Right atrium auricular region (tissue), 2 donors: ENCODE measurements at regions not wholly inside any gene's neighbourhood (a gene's known extent, or its start where the extent isn't known, plus 50 kb on each side); places are given as distances from the start of the nearest gene placed in this dataset.

Source experiments
- DNase-seq: peaks from one replicate; pipeline ENCODE4 v3.0.0-alpha.2; 2019; ENCODE audit warnings: low spot score
- H3K27ac ChIP-seq, 2 donors: fragments of 200-600 bp; sonication (generic); 1 replicate in 1 of 2; 2 replicates in 1 of 2; pipeline ENCODE4 v1.5.1; 2016 to 2019
- H3K27me3 ChIP-seq, 2 donors: fragments of 200-600 bp; sonication (generic); one replicate each; pipeline versions ENCODE4 v1.5.1 to v1.6.0; 2017 to 2019
- H3K36me3 ChIP-seq: fragments of 200-600 bp; sonication (generic); one replicate; pipeline ENCODE4 v1.5.1; 2016
- H3K4me1 ChIP-seq, 2 donors: fragments of 200-600 bp; sonication (generic); one replicate each; pipeline versions ENCODE4 v1.5.1 to v1.6.0; 2017 to 2019
- H3K4me3 ChIP-seq, 2 donors: fragments of 200-600 bp; sonication (generic); 1 replicate in 1 of 2; 2 replicates in 1 of 2; pipeline ENCODE4 v1.5.1; 2017 to 2019; ENCODE audit warnings: mild to moderate bottlenecking in 1 of 2, moderate library complexity in 1 of 2
- H3K9me3 ChIP-seq, 2 donors: fragments of 200-600 bp; sonication (generic); one replicate each; pipeline ENCODE4 v1.5.1; 2019
- TF ChIP-seq, protein P1 (sequence below), 2 donors: fragments of 200-600 bp; sonication (generic); IDR thresholded peaks; one replicate each; pipeline ENCODE4 v1.5.1; 2019; ENCODE audit warnings: antibody characterized with exemption in 2 of 2

DNA sequence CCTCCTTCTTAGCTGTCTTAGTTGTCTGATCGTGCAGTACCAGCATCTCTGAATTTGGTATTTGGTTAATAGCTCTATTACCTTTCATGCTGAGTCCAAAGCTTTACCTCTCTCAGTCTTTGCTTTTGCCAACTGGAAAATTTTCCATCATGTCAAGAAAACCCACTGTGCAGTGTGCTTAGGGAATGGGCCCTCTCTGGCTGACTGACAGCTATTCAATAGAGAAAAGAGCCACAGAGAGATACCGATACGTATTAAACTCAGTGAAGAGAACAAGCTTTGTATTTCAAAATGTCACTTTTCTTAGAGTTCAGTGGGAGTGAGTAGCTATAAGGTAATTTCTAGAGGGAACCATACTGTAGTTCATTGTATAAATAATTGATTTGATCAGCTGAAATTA, 1507.1 kb downstream of the C4orf33 start:
- Histone ChIP-seq H3K4me1 (no peaks in the 10 kb centered on the region), H3K27me3 (no peaks in the 10 kb centered on the region), H3K27ac (no peak overlapping the region), H3K4me3 (no peak overlapping the region), H3K9me3 (no peaks in the 10 kb centered on the region), H3K36me3 (no peaks in the 10 kb centered on the region)
- TF ChIP-seq, protein P1, sequence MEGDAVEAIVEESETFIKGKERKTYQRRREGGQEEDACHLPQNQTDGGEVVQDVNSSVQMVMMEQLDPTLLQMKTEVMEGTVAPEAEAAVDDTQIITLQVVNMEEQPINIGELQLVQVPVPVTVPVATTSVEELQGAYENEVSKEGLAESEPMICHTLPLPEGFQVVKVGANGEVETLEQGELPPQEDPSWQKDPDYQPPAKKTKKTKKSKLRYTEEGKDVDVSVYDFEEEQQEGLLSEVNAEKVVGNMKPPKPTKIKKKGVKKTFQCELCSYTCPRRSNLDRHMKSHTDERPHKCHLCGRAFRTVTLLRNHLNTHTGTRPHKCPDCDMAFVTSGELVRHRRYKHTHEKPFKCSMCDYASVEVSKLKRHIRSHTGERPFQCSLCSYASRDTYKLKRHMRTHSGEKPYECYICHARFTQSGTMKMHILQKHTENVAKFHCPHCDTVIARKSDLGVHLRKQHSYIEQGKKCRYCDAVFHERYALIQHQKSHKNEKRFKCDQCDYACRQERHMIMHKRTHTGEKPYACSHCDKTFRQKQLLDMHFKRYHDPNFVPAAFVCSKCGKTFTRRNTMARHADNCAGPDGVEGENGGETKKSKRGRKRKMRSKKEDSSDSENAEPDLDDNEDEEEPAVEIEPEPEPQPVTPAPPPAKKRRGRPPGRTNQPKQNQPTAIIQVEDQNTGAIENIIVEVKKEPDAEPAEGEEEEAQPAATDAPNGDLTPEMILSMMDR (IDR thresholded peaks at IDR 0.05): no peak
- no peak for DNase-seq

DNA sequence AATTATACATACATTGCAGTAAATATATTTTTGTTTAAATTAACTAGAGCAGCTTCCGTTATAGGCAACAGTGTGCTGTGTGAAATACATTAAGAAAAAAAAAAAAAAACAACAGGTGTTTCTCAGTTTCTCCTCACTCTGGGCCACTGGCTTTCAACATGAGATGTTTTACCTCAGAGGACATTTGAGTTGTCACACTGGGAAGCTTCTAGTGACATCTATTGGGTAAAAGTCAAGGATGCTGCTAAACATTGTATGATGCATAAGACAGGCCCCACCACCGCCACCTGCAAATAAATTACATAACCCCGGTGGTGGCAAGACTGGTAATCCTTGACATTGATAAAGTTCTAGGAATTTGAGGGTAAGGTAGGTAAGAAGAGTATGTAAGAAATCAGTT, 1512.2 kb downstream of the C4orf33 start:
- TF ChIP-seq, protein P1 (IDR thresholded peaks at IDR 0.05): no peak
- DNase-seq: no peak
- no peaks in the 10 kb centered on the region for H3K4me1 ChIP-seq

DNA sequence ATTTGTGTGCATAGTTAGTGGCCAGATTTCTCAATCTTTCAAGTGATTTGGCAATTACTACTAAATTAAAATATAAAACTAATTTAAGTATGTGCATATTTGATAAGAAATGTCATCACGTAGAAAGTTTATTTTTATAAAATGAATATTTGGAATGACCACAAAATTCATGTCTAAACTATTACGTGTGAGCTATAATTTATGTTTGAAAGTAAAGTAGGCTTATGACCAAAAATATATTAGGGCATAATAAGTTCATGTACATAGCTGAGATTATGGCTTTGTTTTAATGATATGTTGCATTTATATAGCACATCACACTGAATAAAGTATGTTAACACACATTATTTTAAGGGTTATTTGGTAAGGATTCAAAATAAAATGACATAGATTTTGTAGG, 1532.6 kb downstream of the C4orf33 start:
- Histone ChIP-seq H3K4me1 (no peaks in the 10 kb centered on the region), H3K27ac (no peak overlapping the region), H3K27me3 (no peaks in the 10 kb centered on the region), H3K36me3 (no peaks in the 10 kb centered on the region), H3K9me3 (peaks cover 0 to 3% of the 10 kb centered on the region in 2 donors), H3K4me3 (no peak overlapping the region)
- no peak for DNase-seq
- TF ChIP-seq, protein P1 (IDR thresholded peaks at IDR 0.05): no peak

More for the DNA sequence above, 1512.2 kb downstream of the C4orf33 start:
- Histone ChIP-seq H3K9me3 (no peaks in the 10 kb centered on the region), H3K27me3 (no peaks in the 10 kb centered on the region), H3K36me3 (no peaks in the 10 kb centered on the region), H3K4me3 (no peak overlapping the region), H3K27ac (no peak overlapping the region)

DNA sequence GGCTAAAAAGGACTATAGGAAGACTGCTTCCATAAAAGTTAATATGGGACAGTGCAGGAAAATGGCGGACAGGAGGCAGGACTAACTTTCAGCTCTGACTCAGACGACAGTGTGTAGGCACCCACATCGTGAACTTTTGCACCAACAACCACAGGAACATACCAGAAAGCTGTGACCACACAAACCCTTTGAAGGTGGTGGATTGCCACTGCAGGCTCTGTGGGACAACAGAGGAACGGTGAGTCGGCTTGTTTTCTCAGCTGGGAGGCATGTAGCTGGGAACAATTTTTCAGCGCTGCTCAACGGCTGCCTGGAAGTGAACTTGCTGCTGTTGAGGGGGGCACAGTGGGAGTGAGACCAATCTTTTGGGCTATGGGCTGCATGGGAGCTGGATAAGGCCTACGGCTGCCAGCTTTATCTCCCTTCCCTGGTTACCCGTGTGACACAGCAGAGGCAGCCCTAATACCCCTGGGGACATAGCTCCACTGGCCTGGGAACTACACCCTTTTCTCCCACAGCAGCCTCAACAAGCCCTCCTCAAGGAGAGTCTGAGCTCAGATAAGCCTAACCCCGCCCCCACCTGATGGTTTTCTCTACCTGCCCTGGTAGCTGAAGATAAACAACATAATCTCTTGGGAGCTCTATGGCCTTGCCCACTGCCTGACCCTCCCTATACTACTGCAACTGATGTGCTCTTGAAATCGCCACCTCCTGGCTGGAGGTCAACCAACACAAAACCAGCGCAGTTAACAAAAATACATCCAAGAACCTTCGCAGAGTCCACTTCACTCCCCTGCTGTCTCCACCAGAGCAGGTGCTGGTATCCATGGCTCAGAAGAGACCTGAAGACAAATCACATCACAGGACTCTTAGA, 1537.0 kb downstream of the C4orf33 start:
- Histone ChIP-seq H3K27me3 (no peaks in the 10 kb centered on the region), H3K36me3 (no peaks in the 10 kb centered on the region), H3K9me3 (peaks cover 0 to 15% of the 10 kb centered on the region in 2 donors), H3K27ac (no peak overlapping the region), H3K4me1 (no peaks in the 10 kb centered on the region), H3K4me3 (no peak overlapping the region)
- DNase-seq: no peak
- TF ChIP-seq, protein P1 (IDR thresholded peaks at IDR 0.05): no peak

DNA sequence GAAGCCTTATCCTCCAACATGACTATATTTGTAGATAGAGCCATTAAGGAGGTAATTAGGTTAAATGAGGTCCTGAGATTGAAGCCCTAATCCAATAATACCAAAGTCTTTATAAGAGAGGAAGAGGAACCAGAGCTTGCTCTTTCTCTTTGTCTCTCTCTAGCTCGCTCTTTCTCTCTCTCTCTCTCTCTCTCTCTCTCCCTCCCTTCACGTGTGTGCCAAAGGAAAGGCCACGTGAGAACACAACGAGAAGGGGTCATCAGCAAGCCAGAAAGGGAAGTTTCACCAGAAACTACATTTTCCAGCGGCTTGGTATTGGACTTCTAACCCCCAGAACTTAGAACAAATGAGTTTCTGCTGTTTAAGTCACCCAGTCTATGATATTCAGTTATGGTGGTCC, 1540.5 kb downstream of the C4orf33 start:
- Histone ChIP-seq H3K4me3 (no peak overlapping the region), H3K27me3 (no peaks in the 10 kb centered on the region), H3K9me3 (peaks cover 0 to 15% of the 10 kb centered on the region in 2 donors), H3K27ac (no peak overlapping the region), H3K4me1 (no peaks in the 10 kb centered on the region), H3K36me3 (no peaks in the 10 kb centered on the region)
- TF ChIP-seq, protein P1 (IDR thresholded peaks at IDR 0.05): no peak
- DNase-seq: no peak
